Sigmoid colon (tissue), 6 donors: ENCODE measurements at regions not wholly inside any gene's neighbourhood (a gene's known extent, or its start where the extent isn't known, plus 50 kb on each side); places are given as distances from the start of the nearest gene placed in this dataset.

Source experiments
- DNase-seq: peaks from one replicate; pipeline ENCODE4 v3.0.0-alpha.2; 2019
- H3K27ac ChIP-seq, 4 donors: fragments of 200-600 bp; sonication (generic); one replicate each; pipeline ENCODE4 v1.5.1; 2016 to 2019; ENCODE audit warnings: mild to moderate bottlenecking in 1 of 4
- H3K27me3 ChIP-seq, 3 donors: fragments of 200-600 bp; sonication (generic); one replicate each; pipeline ENCODE4 v1.5.1; 2019; ENCODE audit warnings: mild to moderate bottlenecking in 1 of 3
- H3K36me3 ChIP-seq, 4 donors: fragments of 200-600 bp; sonication (generic); one replicate each; pipeline ENCODE4 v1.5.1; 2016 to 2019
- H3K4me1 ChIP-seq, 4 donors: fragments of 200-600 bp; sonication (generic); one replicate each; pipeline ENCODE4 v1.5.1; 2017 to 2019
- H3K4me3 ChIP-seq, 4 donors: fragments of 200-600 bp; sonication (generic); one replicate each; pipeline ENCODE4 v1.5.1; 2017 to 2019; ENCODE audit warnings: mild to moderate bottlenecking in 2 of 4, moderate library complexity in 1 of 4
- H3K9me3 ChIP-seq, 4 donors: fragments of 200-600 bp in 3 of 4; sonication (generic) in 3 of 4; one replicate each; pipeline versions ENCODE4 v1.5.1 to v1.6.1; 2013 to 2019
- CTCF ChIP-seq, 4 experiments: fragments of 450-650 bp in 3 of 4; fragments of 200-600 bp in 1 of 4; IDR thresholded peaks; one replicate each; pipeline ENCODE4 v1.5.1; 2016 to 2019; ENCODE audit warnings: antibody characterized with exemption in 4 of 4, mild to moderate bottlenecking in 3 of 4, moderate library complexity in 2 of 4
- EP300 ChIP-seq, 4 donors: sonication (generic); formaldehyde crosslinking; IDR thresholded peaks; one replicate each; pipeline ENCODE4 v1.6.1; 2017; ENCODE audit warnings: antibody characterized with exemption in 4 of 4
- POLR2A ChIP-seq, 2 donors: fragments of 450-650 bp; IDR thresholded peaks; one replicate each; pipeline ENCODE4 v1.6.1; 2016; ENCODE audit warnings: antibody characterized with exemption in 2 of 2, mild to moderate bottlenecking in 2 of 2, moderate library complexity in 2 of 2
- POLR2AphosphoS5 ChIP-seq, 4 donors: sonication (generic); formaldehyde crosslinking; IDR thresholded peaks; one replicate each; pipeline ENCODE4 v1.6.1; 2017; ENCODE audit warnings: antibody characterized with exemption in 4 of 4
- WGBS, 2 donors: extraction: QIAGEN DNeasy Blood & Tissue Kit; methylation state at CpG; one replicate each; pipeline ENCODE4 v1.1.7; 2013; 5-methylcytosine and 5-hydroxymethylcytosine counted together
- intact Hi-C: fragments of 100-400 bp; cut with DNase I; formaldehyde crosslinking; loops from one replicate; pipeline ENCODE4 v1.15.1; 2023
- donor health status: healthy with polysubstance abuse.
- donor health status: healthy.

DNA sequence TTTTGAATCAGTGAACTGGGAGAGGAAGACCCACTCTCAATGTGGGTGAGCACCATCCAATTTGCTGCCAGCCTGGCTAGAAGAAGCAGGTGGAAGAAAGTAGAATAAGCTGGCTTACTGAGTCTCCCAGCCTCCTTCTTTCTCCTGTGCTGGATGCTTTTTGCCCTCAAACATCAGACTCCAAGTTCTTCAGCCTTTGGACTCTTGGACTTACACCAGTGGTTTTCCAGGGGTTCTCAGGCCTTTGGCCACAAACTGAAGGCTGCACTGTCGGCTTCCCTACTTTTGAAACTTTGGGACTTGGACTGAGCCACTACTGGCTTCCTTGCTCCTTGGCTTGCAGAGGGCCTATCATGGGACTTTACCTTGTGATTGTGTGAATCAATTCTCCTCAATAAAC is 804.2 kb upstream of the SLITRK1 start:
- H3K4me3 ChIP-seq, result no peak overlapping the region
- intact Hi-C loops, result no loop called here
- H3K36me3 ChIP-seq, result no peaks in the 10 kb centered on the region
- no peak for DNase-seq
- no peaks in the 10 kb centered on the region for H3K27me3 ChIP-seq
- no peaks in the 10 kb centered on the region for H3K9me3 ChIP-seq
- peaks cover 0 to 4% (median 0%) of the 10 kb centered on the region in 4 donors for H3K4me1 ChIP-seq
- 69 to 71% methylated on average over 1 of the region's 1 CpG for WGBS, 2 donors
- no peak overlapping the region for H3K27ac ChIP-seq
- no peak for TF ChIP-seq CTCF (IDR thresholded peaks at IDR 0.05)
- TF ChIP-seq EP300 (IDR thresholded peaks at IDR 0.05), result no peak
- TF ChIP-seq POLR2A (IDR thresholded peaks at IDR 0.05), result no peak
- no peak for TF ChIP-seq POLR2AphosphoS5 (IDR thresholded peaks at IDR 0.05)

DNA sequence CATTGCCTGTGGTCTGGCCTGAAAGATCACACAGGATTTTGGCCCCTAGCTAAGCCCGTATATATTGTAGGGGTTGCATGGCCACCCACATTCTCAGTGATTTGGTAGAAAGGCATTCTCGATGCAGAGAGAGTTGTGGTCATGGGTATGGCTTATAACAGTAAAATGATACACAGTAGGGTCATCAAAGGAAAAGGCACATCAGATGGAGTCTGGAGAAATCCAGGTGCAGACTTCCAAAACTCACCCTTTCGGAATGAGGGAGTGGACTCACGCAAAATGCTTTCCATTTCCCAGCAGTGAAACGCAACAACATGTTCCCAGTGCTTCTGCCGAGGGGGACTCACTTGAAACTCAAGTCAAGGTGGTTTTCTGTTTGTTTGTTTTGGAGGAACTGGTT is 802.5 kb upstream of the SLITRK1 start:
- H3K27me3 ChIP-seq, result no peaks in the 10 kb centered on the region
- 86 to 90% methylated on average over 6 of the region's 6 CpGs for WGBS, 2 donors
- H3K4me1 ChIP-seq, result peaks cover 0 to 4% (median 0%) of the 10 kb centered on the region in 4 donors

DNA sequence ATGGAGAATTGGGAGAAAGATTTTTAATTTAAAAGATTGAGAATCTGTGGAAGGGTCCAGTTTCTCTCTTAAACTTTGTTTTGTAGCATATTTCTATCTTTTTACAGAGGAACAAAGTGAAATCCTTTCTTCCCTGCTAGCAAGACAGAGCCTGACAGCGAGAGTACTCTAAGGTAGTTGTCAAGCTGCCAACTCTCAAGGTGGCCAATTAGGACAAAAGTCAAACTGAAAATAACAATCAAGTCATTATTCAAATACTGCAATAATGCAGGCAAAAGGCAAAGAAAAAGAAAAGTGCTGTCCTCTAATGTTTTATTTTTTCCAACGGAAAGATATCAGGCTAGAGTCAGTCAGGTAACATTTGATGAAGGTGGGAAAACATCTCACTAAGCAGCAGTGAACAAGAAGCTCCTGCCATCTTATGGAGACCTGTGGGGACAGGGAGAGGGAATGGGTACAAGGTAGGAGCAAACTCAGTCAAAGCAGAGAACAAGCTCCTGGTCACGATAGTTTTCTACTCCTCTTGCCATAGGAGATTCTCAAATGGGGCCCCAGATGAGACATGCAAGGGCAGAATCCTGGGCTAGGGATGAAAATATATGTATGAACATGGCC is 801.9 kb upstream of the SLITRK1 start:
- TF ChIP-seq EP300 (IDR thresholded peaks at IDR 0.05) (no peak), CTCF (IDR thresholded peaks at IDR 0.05) (no peak), POLR2AphosphoS5 (IDR thresholded peaks at IDR 0.05) (no peak), POLR2A (IDR thresholded peaks at IDR 0.05) (no peak)
- no peak for DNase-seq
- Histone ChIP-seq H3K36me3 (no peaks in the 10 kb centered on the region), H3K4me3 (no peak overlapping the region), H3K9me3 (no peaks in the 10 kb centered on the region), H3K27ac (no peak overlapping the region), H3K27me3 (no peaks in the 10 kb centered on the region), H3K4me1 (peaks cover 0 to 4% (median 0%) of the 10 kb centered on the region in 4 donors)
- 44 to 86% methylated on average over 3 of the region's 3 CpGs for WGBS, 2 donors
- intact Hi-C loops, result no loop called here

More for the DNA sequence above, 802.5 kb upstream of the SLITRK1 start:
- DNase-seq, result no peak
- intact Hi-C loops, result no loop called here
- Histone ChIP-seq H3K4me3 (no peak overlapping the region), H3K9me3 (no peaks in the 10 kb centered on the region), H3K27ac (no peak overlapping the region), H3K36me3 (no peaks in the 10 kb centered on the region)
- TF ChIP-seq POLR2AphosphoS5 (IDR thresholded peaks at IDR 0.05) (no peak), EP300 (IDR thresholded peaks at IDR 0.05) (no peak), POLR2A (IDR thresholded peaks at IDR 0.05) (no peak), CTCF (IDR thresholded peaks at IDR 0.05) (no peak)

DNA sequence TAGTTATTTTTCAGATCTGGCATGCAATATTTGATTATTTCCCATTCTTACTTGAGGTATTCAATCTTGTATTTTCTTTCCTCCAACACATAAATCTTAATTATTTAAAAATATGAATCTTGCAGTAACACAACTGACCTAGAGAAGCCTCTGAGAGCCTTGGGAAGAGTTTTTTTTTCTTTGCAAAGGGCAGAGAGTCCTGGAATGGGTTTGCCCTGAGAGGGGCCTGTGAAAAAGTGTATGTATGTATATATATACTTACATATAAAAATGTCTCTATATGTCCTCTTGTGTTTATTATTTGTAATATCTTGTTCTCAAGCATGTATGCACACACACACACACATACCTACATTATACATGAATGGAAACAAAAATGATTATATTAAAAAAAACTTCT is 801.2 kb upstream of the SLITRK1 start:
- TF ChIP-seq EP300 (IDR thresholded peaks at IDR 0.05) (no peak), CTCF (IDR thresholded peaks at IDR 0.05) (no peak), POLR2AphosphoS5 (IDR thresholded peaks at IDR 0.05) (no peak), POLR2A (IDR thresholded peaks at IDR 0.05) (no peak)
- Histone ChIP-seq H3K27me3 (no peaks in the 10 kb centered on the region), H3K4me1 (peaks cover 0 to 4% (median 0%) of the 10 kb centered on the region in 4 donors), H3K4me3 (no peak overlapping the region), H3K9me3 (no peaks in the 10 kb centered on the region), H3K27ac (no peak overlapping the region), H3K36me3 (no peaks in the 10 kb centered on the region)
- intact Hi-C loops, result no loop called here
- no peak for DNase-seq

GRCh38 chr13:84677836-84678235 is 795.6 kb upstream of the SLITRK1 start:
- H3K36me3 ChIP-seq, result no peaks in the 10 kb centered on the region
- no peaks in the 10 kb centered on the region for H3K4me1 ChIP-seq
- WGBS, 2 donors, result 85 to 91% methylated on average over 2 of the region's 2 CpGs
- H3K9me3 ChIP-seq, result no peaks in the 10 kb centered on the region
- intact Hi-C loops, result no loop called here
- no peak overlapping the region for H3K4me3 ChIP-seq
- TF ChIP-seq POLR2AphosphoS5 (IDR thresholded peaks at IDR 0.05) (no peak), POLR2A (IDR thresholded peaks at IDR 0.05) (no peak), CTCF (IDR thresholded peaks at IDR 0.05) (no peak), EP300 (IDR thresholded peaks at IDR 0.05) (no peak)
- DNase-seq, result no peak
- no peaks in the 10 kb centered on the region for H3K27me3 ChIP-seq
- H3K27ac ChIP-seq, result no peak overlapping the region
